Epithelial cell of proximal tubule (primary cell): ENCODE measurements at regions not wholly inside any gene's neighbourhood (a gene's known extent, or its start where the extent isn't known, plus 50 kb on each side); places are given as distances from the start of the nearest gene placed in this dataset.

ENCODE experiments used
- DNase-seq: peaks from one replicate; pipeline ENCODE4 v3.0.0-alpha.2; 2011; ENCODE audit warnings: low read depth
- H3K4me3 ChIP-seq: 2 replicates; pipeline ENCODE4 v1.5.1; 2011; ENCODE audit warnings: low read depth, mild to moderate bottlenecking, low read length
- CTCF ChIP-seq: conservative IDR thresholded peaks from 2 replicates; pipeline ENCODE4 v1.5.1; 2012; ENCODE audit warnings: low read depth, mild to moderate bottlenecking, low read length

GRCh38 chr9:87359264-87359663, 138.4 kb upstream of the DAPK1 start:
- no peak overlapping the region for H3K4me3 ChIP-seq
- no peak for DNase-seq
- TF ChIP-seq CTCF, result no peak

- TF ChIP-seq CTCF, result no peak
- no peak overlapping the region for H3K4me3 ChIP-seq
These were observed 137.6 kb upstream of the DAPK1 start for GRCh38 chr9:87359958-87360601.

GRCh38 chr9:87370049-87370685, 127.5 kb upstream of the DAPK1 start:
- DNase-seq, result no peak
- no peak overlapping the region for H3K4me3 ChIP-seq
- no peak for TF ChIP-seq CTCF

More at GRCh38 chr9:87359958-87360601, 137.6 kb upstream of the DAPK1 start:
- DNase-seq, result no peak

- no peak for DNase-seq
- no peak for TF ChIP-seq CTCF
- no peak overlapping the region for H3K4me3 ChIP-seq
These were observed 125.8 kb upstream of the DAPK1 start for GRCh38 chr9:87371795-87372355.

GRCh38 chr9:87372356-87372851, 125.3 kb upstream of the DAPK1 start:
- DNase-seq, result peak; percentile 73

More at GRCh38 chr9:87372356-87372851, 125.3 kb upstream of the DAPK1 start:
- no peak for TF ChIP-seq CTCF
- no peak overlapping the region for H3K4me3 ChIP-seq
